ENCODE measurements at regions not wholly inside any gene's neighbourhood (a gene's known extent, or its start where the extent isn't known, plus 50 kb on each side); places are given as distances from the start of the nearest gene placed in this dataset.

DNA sequence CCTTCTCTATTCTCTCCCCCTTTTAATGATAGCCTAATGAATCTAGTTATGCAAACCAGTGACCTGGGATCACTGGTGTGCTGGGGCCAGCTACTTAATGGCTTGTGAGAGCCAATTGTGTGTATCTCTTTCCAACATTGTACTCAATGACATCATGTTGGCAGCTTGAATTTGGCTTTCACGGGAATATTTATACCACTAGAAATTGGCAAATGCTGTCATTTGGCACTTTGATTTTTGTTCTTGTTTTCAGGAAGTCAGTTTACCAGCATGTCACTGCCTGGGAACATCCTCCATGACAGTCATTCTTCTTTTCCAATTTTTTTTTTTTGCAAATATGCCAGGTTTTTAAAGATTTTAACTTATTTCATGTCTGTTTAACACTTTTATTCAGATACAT is 1685.3 kb downstream of the STIM2 start:
- ChIA-PET RAD21 (ENCODE audit: unreplicated experiment) (no interaction called here), POLR2A (no interaction called here), CTCF (no interaction called here), SMC1A (ENCODE audit: uncharacterized antibody, unreplicated experiment) (interaction anchor here (1.4 kb wide), 1 partner anchor 10 kb away, joined by 3 read pairs; no protein-coding TSS in a partner anchor)
- intact Hi-C loops (cut with micrococcal nuclease; ENCODE audit: unreplicated experiment) (no loop called here), in situ Hi-C loops (cut with MboI) (no loop called here)
- H3K9me3 ChIP-seq (replicated peaks; ENCODE audit: control insufficient read depth, insufficient read depth, low read length): no peaks in the 10 kb centered on the region
- H3K27me3 ChIP-seq (replicated peaks in 1 of 2; ENCODE audit: control insufficient read depth in 2 of 2, insufficient read depth in 2 of 2, low read length in 1 of 2): no peaks in the 10 kb centered on the region
- ATAC-seq (no peak), FAIRE-seq (no peak), DNase-seq (ENCODE audit: low read depth, low spot score) (no peak)
- WGBS (ENCODE audit: insufficient coverage, insufficient replicate concordance, low lambda C conversion rate, missing lambda C conversion rate): 42% methylated on average over 1 of the region's 1 CpG
- no peaks in the 10 kb centered on the region for H4K20me1 ChIP-seq (ENCODE audit: control insufficient read depth, insufficient read depth)
- H3K9ac ChIP-seq (ENCODE audit: control insufficient read depth, insufficient read depth, low read length): no peak overlapping the region
- no peak overlapping the region for H3K27ac ChIP-seq (ENCODE audit: control insufficient read depth, insufficient read depth)
- TF ChIP-seq ZZZ3 (IDR thresholded peaks at IDR 0.05; ENCODE audit: control insufficient read depth, insufficient read length, low read depth) (no peak), PML (IDR thresholded peaks at IDR 0.05; ENCODE audit: low read length) (no peak), NFYA (IDR thresholded peaks at IDR 0.05; ENCODE audit: borderline replicate concordance, low read depth, low read length) (no peak), ATF7 (IDR thresholded peaks at IDR 0.05; ENCODE audit: low read depth) (no peak)
- TF ChIP-seq, protein P1, sequence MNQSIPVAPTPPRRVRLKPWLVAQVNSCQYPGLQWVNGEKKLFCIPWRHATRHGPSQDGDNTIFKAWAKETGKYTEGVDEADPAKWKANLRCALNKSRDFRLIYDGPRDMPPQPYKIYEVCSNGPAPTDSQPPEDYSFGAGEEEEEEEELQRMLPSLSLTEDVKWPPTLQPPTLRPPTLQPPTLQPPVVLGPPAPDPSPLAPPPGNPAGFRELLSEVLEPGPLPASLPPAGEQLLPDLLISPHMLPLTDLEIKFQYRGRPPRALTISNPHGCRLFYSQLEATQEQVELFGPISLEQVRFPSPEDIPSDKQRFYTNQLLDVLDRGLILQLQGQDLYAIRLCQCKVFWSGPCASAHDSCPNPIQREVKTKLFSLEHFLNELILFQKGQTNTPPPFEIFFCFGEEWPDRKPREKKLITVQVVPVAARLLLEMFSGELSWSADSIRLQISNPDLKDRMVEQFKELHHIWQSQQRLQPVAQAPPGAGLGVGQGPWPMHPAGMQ (IDR thresholded peaks at IDR 0.05; ENCODE audit: borderline replicate concordance): no peak
- TF ChIP-seq, protein P2, sequence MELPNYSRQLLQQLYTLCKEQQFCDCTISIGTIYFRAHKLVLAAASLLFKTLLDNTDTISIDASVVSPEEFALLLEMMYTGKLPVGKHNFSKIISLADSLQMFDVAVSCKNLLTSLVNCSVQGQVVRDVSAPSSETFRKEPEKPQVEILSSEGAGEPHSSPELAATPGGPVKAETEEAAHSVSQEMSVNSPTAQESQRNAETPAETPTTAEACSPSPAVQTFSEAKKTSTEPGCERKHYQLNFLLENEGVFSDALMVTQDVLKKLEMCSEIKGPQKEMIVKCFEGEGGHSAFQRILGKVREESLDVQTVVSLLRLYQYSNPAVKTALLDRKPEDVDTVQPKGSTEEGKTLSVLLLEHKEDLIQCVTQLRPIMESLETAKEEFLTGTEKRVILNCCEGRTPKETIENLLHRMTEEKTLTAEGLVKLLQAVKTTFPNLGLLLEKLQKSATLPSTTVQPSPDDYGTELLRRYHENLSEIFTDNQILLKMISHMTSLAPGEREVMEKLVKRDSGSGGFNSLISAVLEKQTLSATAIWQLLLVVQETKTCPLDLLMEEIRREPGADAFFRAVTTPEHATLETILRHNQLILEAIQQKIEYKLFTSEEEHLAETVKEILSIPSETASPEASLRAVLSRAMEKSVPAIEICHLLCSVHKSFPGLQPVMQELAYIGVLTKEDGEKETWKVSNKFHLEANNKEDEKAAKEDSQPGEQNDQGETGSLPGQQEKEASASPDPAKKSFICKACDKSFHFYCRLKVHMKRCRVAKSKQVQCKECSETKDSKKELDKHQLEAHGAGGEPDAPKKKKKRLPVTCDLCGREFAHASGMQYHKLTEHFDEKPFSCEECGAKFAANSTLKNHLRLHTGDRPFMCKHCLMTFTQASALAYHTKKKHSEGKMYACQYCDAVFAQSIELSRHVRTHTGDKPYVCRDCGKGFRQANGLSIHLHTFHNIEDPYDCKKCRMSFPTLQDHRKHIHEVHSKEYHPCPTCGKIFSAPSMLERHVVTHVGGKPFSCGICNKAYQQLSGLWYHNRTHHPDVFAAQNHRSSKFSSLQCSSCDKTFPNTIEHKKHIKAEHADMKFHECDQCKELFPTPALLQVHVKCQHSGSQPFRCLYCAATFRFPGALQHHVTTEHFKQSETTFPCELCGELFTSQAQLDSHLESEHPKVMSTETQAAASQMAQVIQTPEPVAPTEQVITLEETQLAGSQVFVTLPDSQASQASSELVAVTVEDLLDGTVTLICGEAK (IDR thresholded peaks at IDR 0.05; ENCODE audit: borderline replicate concordance): no peak
- no peaks in the 10 kb centered on the region for H3K79me2 ChIP-seq (ENCODE audit: control insufficient read depth, insufficient read depth, low read length)
- H3K36me3 ChIP-seq (ENCODE audit: control insufficient read depth in 2 of 2, insufficient read depth in 2 of 2, low read length in 1 of 2): no peaks in the 10 kb centered on the region
- H2AFZ ChIP-seq (ENCODE audit: control insufficient read depth, low read depth, low read length): no peak overlapping the region
- no TSS peak for BruUV-seq (replicated peaks)
- H3K4me3 ChIP-seq: no peak overlapping the region
- H3K4me1 ChIP-seq (ENCODE audit: control insufficient read depth, insufficient read depth, low read length): no peaks in the 10 kb centered on the region
- no peak overlapping the region for H3K4me2 ChIP-seq (ENCODE audit: control insufficient read depth, insufficient read depth)

Data from GM12878 (cell line).